ENCODE measurements at regions not wholly inside any gene's neighbourhood (a gene's known extent, or its start where the extent isn't known, plus 50 kb on each side); places are given as distances from the start of the nearest gene placed in this dataset.

DNA sequence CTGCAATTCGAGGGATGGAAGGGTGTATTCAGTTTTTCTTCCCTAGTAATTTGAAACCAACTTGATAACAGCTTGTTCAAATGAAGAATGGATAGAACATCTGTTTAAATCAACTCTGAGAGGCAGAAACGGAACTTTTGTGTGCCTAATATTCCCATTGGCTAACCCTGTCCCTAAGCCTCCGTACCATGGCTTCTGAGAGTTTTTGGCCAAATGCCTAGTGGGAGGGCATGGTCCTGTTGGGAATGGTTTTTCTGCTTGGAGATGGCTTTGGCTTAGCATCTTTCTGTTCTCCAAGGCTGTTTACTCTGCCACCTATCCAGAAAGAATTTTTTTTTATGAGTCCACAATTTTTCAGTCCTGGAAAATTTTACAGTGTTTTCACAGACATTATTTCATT, 126.7 kb upstream of the MLIP start:
- no peaks in the 10 kb centered on the region for H3K36me3 ChIP-seq (ENCODE audit: control insufficient read depth in 2 of 3, insufficient read depth in 3 of 3, low read length in 3 of 3)
- Mint-ChIP-seq H3K9me3 (no peaks in the 10 kb centered on the region), H3K4me3 (no peak overlapping the region), H3K27me3 (peaks cover 0 to 20% (median 14%) of the 10 kb centered on the region in 5 donors), H3K4me1 (no peaks in the 10 kb centered on the region), H3K36me3 (no peaks in the 10 kb centered on the region), H3K27ac (no peak overlapping the region)
- H3K4me3 ChIP-seq (ENCODE audit: low read length), result no peak overlapping the region
- H3K27me3 ChIP-seq (ENCODE audit: control insufficient read depth in 2 of 2, insufficient read depth in 2 of 2, low read length in 2 of 2), result no peaks in the 10 kb centered on the region
- no peak for ATAC-seq
- intact Hi-C loops (cut with micrococcal nuclease), result no loop called here
- CTCF ChIA-PET, result no interaction called here
- no peak overlapping the region for H3K27ac ChIP-seq (ENCODE audit: low read depth, low read length)
- no peaks in the 10 kb centered on the region for H3K9me3 ChIP-seq (ENCODE audit: control insufficient read depth in 2 of 3, low read length in 3 of 3)
- no peaks in the 10 kb centered on the region for H3K4me1 ChIP-seq (ENCODE audit: control insufficient read depth in 2 of 2, insufficient read depth in 2 of 2, low read length in 2 of 2)
- no peak for DNase-seq
- POLR2A ChIA-PET, result no interaction called here

DNA sequence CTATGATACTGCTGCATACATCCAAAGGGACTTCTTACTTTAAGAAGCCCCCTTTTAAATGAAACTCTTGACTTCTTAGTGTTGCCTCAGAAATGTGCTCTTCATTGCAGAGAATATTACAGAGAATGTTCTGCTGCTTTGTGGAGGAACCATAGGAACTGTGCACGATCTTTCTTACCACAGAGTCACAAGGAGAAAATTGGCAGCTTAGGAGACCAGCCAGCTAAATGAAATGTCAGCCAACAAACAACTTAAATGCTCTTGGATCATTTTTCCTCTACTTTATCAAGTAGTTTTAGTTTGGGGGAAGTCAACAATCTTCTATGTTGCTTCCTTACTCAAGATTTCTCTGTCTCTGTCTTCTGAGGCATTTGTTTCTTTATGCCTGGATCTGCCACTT, 125.9 kb upstream of the MLIP start:
- POLR2A ChIA-PET, result no interaction called here
- no peak overlapping the region for H3K27ac Mint-ChIP-seq
- H3K27ac ChIP-seq (ENCODE audit: low read depth, low read length), result no peak overlapping the region
- no peaks in the 10 kb centered on the region for H3K36me3 Mint-ChIP-seq
- no peaks in the 10 kb centered on the region for H3K27me3 ChIP-seq (ENCODE audit: control insufficient read depth in 2 of 2, insufficient read depth in 2 of 2, low read length in 2 of 2)
- intact Hi-C loops (cut with micrococcal nuclease), result no loop called here
- peaks cover 0 to under 1% (median 0%) of the 10 kb centered on the region in 11 donors for H3K9me3 Mint-ChIP-seq
- CTCF ChIA-PET, result no interaction called here
- no peak overlapping the region for H3K4me3 Mint-ChIP-seq
- no peak overlapping the region for H3K4me3 ChIP-seq (ENCODE audit: low read length)
- no peaks in the 10 kb centered on the region for H3K4me1 Mint-ChIP-seq
- no peaks in the 10 kb centered on the region for H3K9me3 ChIP-seq (ENCODE audit: control insufficient read depth in 2 of 3, low read length in 3 of 3)
- no peak for DNase-seq
- no peaks in the 10 kb centered on the region for H3K36me3 ChIP-seq (ENCODE audit: control insufficient read depth in 2 of 3, insufficient read depth in 3 of 3, low read length in 3 of 3)
- no peaks in the 10 kb centered on the region for H3K4me1 ChIP-seq (ENCODE audit: control insufficient read depth in 2 of 2, insufficient read depth in 2 of 2, low read length in 2 of 2)
- H3K27me3 Mint-ChIP-seq, result peaks cover 0 to 21% (median 14%) of the 10 kb centered on the region in 5 donors
- ATAC-seq, result no peak

DNA sequence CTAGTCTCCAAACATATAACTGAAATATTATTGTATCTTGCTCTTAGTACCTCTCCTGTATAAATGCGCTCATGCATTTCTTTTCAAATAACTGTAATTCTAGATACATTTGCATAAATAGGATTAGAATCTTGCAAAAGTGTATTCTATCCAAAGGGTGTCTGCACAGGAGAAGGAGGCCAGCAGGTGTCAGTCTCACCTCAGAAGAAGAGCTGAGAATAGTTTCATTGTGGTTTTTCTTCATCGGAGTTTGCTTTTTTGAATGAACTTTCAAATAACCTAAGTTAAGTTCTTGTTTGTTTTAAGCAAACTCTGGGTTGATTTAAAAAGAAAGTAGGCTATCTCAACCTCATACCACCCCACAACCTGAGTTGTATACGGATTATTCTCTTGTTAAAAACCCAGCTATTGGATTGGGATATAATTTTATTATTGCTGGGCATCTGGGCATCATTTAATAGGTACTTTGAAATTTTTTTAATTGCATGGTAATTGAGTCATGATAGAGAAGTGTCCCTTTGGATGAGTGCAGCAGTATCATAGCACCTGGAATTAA, 125.0 kb upstream of the MLIP start:
- Mint-ChIP-seq H3K36me3 (no peaks in the 10 kb centered on the region), H3K4me1 (no peaks in the 10 kb centered on the region), H3K9me3 (peaks cover 0 to 3% (median 0%) of the 10 kb centered on the region in 11 donors), H3K27me3 (peaks cover 0 to 17% (median 14%) of the 10 kb centered on the region in 5 donors), H3K27ac (no peak overlapping the region), H3K4me3 (no peak overlapping the region)
- Histone ChIP-seq H3K4me1 (ENCODE audit: control insufficient read depth in 2 of 2, insufficient read depth in 2 of 2, low read length in 2 of 2) (no peaks in the 10 kb centered on the region), H3K27ac (ENCODE audit: low read depth, low read length) (no peak overlapping the region), H3K9me3 (ENCODE audit: control insufficient read depth in 2 of 3, low read length in 3 of 3) (no peaks in the 10 kb centered on the region), H3K27me3 (ENCODE audit: control insufficient read depth in 2 of 2, insufficient read depth in 2 of 2, low read length in 2 of 2) (no peaks in the 10 kb centered on the region), H3K4me3 (ENCODE audit: low read length) (no peak overlapping the region), H3K36me3 (ENCODE audit: control insufficient read depth in 2 of 3, insufficient read depth in 3 of 3, low read length in 3 of 3) (no peaks in the 10 kb centered on the region)
- intact Hi-C loops (cut with micrococcal nuclease), result no loop called here
- ChIA-PET CTCF (no interaction called here), POLR2A (no interaction called here)
- ATAC-seq, result no peak
- DNase-seq, result no peak

DNA sequence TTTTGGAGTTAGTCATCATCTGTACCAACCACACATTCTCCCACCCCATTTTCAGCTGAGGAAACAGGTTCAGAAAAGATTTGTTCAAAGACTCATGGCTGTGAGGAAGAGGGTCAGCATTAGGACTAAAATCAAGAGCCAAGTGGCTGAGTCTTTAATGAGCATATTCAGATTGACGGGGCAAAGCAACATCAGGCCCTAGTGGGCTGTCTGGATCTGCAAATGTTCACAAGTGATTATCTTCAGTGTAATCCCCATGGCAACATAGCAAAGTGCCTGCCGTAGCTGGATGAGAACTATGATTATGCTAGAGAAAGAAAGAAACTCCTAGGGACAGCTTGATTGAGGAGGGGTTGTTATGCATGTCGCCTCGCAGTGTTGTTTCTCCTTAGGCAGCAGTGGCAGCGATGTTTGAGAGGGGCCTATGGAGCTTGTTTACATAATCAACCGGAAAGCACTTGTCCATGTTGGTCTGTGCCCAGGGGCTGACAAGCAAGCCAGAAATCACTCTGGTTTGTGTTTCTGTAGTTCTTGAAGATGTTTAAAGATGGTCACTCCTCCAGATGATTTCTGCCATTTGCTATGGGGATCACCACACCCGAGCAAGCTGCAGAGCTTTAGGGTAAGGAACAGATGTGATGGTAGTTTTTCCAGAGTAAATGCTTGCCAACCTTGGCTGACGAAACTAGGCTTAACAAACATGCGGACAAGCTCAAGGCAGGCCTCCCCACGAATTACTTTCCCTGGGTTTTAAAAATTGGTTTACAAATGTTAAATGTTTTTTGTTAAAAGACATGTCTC, 124.3 kb upstream of the MLIP start:
- Mint-ChIP-seq H3K4me1 (no peaks in the 10 kb centered on the region), H3K36me3 (no peaks in the 10 kb centered on the region), H3K9me3 (peaks cover 0 to 4% (median 0%) of the 10 kb centered on the region in 11 donors), H3K27me3 (peaks cover 0 to 17% (median 15%) of the 10 kb centered on the region in 5 donors), H3K4me3 (no peak overlapping the region), H3K27ac (no peak overlapping the region)
- no peaks in the 10 kb centered on the region for H3K36me3 ChIP-seq (ENCODE audit: control insufficient read depth in 2 of 3, insufficient read depth in 3 of 3, low read length in 3 of 3)
- H3K27me3 ChIP-seq (ENCODE audit: control insufficient read depth in 2 of 2, insufficient read depth in 2 of 2, low read length in 2 of 2), result no peaks in the 10 kb centered on the region
- no peak for ATAC-seq
- CTCF ChIA-PET, result no interaction called here
- no peaks in the 10 kb centered on the region for H3K9me3 ChIP-seq (ENCODE audit: control insufficient read depth in 2 of 3, low read length in 3 of 3)
- H3K27ac ChIP-seq (ENCODE audit: low read depth, low read length), result no peak overlapping the region
- no peak for DNase-seq
- H3K4me1 ChIP-seq (ENCODE audit: control insufficient read depth in 2 of 2, insufficient read depth in 2 of 2, low read length in 2 of 2), result no peaks in the 10 kb centered on the region
- POLR2A ChIA-PET, result no interaction called here
- H3K4me3 ChIP-seq (ENCODE audit: low read length), result no peak overlapping the region
- intact Hi-C loops (cut with micrococcal nuclease), result no loop called here

DNA sequence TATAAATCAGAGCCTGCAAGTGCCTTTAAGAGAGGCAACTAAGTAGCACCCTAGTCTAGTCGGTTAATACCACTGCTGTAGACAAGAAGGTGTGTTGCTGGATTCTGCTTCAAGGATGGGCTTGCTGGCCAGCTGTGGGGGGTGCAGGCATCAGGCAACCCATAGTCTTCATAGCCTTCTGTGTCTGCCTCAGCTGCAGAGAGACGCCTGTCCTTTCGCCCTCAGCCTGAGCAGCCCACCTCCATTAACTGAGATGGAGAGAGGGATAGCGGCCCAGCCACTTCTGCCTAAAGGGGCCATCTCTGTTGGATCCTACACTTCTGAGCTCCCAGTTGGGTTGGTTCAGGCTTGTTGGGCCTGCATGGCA, 123.7 kb upstream of the MLIP start:
- H3K27me3 ChIP-seq (ENCODE audit: control insufficient read depth in 2 of 2, insufficient read depth in 2 of 2, low read length in 2 of 2), result no peaks in the 10 kb centered on the region
- CTCF ChIA-PET, result no interaction called here
- H3K36me3 ChIP-seq (ENCODE audit: control insufficient read depth in 2 of 3, insufficient read depth in 3 of 3, low read length in 3 of 3), result no peaks in the 10 kb centered on the region
- DNase-seq (no peak), ATAC-seq (no peak)
- no peaks in the 10 kb centered on the region for H3K4me1 Mint-ChIP-seq
- intact Hi-C loops (cut with micrococcal nuclease), result no loop called here
- no peak overlapping the region for H3K4me3 ChIP-seq (ENCODE audit: low read length)
- no peak overlapping the region for H3K27ac ChIP-seq (ENCODE audit: low read depth, low read length)
- peaks cover 0 to 20% (median 14%) of the 10 kb centered on the region in 5 donors for H3K27me3 Mint-ChIP-seq
- no peaks in the 10 kb centered on the region for H3K36me3 Mint-ChIP-seq
- peaks cover 0 to 6% (median 0%) of the 10 kb centered on the region in 11 donors for H3K9me3 Mint-ChIP-seq
- POLR2A ChIA-PET, result no interaction called here
- H3K4me3 Mint-ChIP-seq, result no peak overlapping the region
- no peaks in the 10 kb centered on the region for H3K9me3 ChIP-seq (ENCODE audit: control insufficient read depth in 2 of 3, low read length in 3 of 3)
- no peaks in the 10 kb centered on the region for H3K4me1 ChIP-seq (ENCODE audit: control insufficient read depth in 2 of 2, insufficient read depth in 2 of 2, low read length in 2 of 2)
- no peak overlapping the region for H3K27ac Mint-ChIP-seq

DNA sequence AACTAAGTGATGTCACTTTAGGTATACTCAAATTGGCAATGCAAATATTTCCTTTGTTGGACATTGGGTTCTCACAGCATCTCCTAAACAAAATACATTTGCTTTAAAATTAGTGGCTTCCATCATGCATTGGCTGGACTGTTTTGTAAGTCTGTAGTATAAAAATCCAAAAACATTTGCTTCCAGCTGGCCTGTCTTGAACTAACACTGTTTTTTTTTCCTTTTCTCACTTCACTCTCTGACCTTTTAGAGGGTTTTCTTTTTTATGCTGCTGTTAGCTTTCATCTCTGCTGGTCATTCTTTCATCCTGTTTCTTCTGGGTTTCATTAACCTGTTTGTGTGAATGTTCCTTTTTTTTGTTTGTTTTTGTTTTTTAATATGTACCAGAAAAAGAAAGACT, 121.7 kb upstream of the MLIP start:
- no peak overlapping the region for H3K4me3 Mint-ChIP-seq
- H3K36me3 ChIP-seq (ENCODE audit: control insufficient read depth in 2 of 3, insufficient read depth in 3 of 3, low read length in 3 of 3), result no peaks in the 10 kb centered on the region
- H3K4me3 ChIP-seq (ENCODE audit: low read length), result no peak overlapping the region
- no peak overlapping the region for H3K27ac ChIP-seq (ENCODE audit: low read depth, low read length)
- ChIA-PET CTCF (no interaction called here), POLR2A (no interaction called here)
- H3K4me1 ChIP-seq (ENCODE audit: control insufficient read depth in 2 of 2, insufficient read depth in 2 of 2, low read length in 2 of 2), result no peaks in the 10 kb centered on the region
- intact Hi-C loops (cut with micrococcal nuclease), result no loop called here
- no peaks in the 10 kb centered on the region for H3K27me3 ChIP-seq (ENCODE audit: control insufficient read depth in 2 of 2, insufficient read depth in 2 of 2, low read length in 2 of 2)
- ATAC-seq (no peak), DNase-seq (no peak)
- H3K4me1 Mint-ChIP-seq, result no peaks in the 10 kb centered on the region
- H3K9me3 ChIP-seq (ENCODE audit: control insufficient read depth in 2 of 3, low read length in 3 of 3), result no peaks in the 10 kb centered on the region
- H3K36me3 Mint-ChIP-seq, result no peaks in the 10 kb centered on the region
- H3K9me3 Mint-ChIP-seq, result peaks cover 0 to 7% (median 0%) of the 10 kb centered on the region in 11 donors
- no peak overlapping the region for H3K27ac Mint-ChIP-seq
- peaks cover 0 to 20% (median 14%) of the 10 kb centered on the region in 5 donors for H3K27me3 Mint-ChIP-seq

DNA sequence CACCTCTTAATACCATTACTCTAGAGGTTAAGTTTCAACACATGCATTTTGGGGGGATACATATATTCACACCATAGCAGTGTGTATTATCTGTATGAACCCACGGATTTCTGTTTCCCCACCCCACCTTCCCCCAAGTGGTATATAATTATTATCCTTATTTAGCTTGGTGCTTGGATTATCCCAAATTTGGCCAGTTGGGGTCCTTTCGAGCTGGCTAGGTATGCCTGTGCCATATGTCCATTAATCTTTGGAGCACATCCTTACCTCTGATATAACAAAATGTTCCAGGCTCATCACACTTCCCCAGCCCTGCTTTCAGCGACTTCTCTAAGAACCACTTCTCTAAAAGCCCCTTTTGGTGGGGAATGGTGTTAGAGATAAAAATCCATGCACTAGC, 118.7 kb upstream of the MLIP start:
- no peaks in the 10 kb centered on the region for H3K27me3 ChIP-seq (ENCODE audit: control insufficient read depth in 2 of 2, insufficient read depth in 2 of 2, low read length in 2 of 2)
- H3K4me1 ChIP-seq (ENCODE audit: control insufficient read depth in 2 of 2, insufficient read depth in 2 of 2, low read length in 2 of 2), result no peaks in the 10 kb centered on the region
- CTCF ChIA-PET, result no interaction called here
- no peaks in the 10 kb centered on the region for H3K36me3 ChIP-seq (ENCODE audit: control insufficient read depth in 2 of 3, insufficient read depth in 3 of 3, low read length in 3 of 3)
- no peak for DNase-seq
- intact Hi-C loops (cut with micrococcal nuclease), result no loop called here
- no peak overlapping the region for H3K4me3 Mint-ChIP-seq
- no peak overlapping the region for H3K27ac ChIP-seq (ENCODE audit: low read depth, low read length)
- ATAC-seq, result no peak
- H3K36me3 Mint-ChIP-seq, result no peaks in the 10 kb centered on the region
- peaks cover 0 to 7% (median 0%) of the 10 kb centered on the region in 11 donors for H3K9me3 Mint-ChIP-seq
- no peaks in the 10 kb centered on the region for H3K9me3 ChIP-seq (ENCODE audit: control insufficient read depth in 2 of 3, low read length in 3 of 3)
- no peaks in the 10 kb centered on the region for H3K4me1 Mint-ChIP-seq
- no peak overlapping the region for H3K27ac Mint-ChIP-seq
- peaks cover 3 to 15% (median 11%) of the 10 kb centered on the region in 5 donors for H3K27me3 Mint-ChIP-seq
- POLR2A ChIA-PET, result no interaction called here
- no peak overlapping the region for H3K4me3 ChIP-seq (ENCODE audit: low read length)

Measured in naive thymus-derived CD4-positive, alpha-beta T cell (primary cell).